Activated T-helper 2 cell treated with anti-CD3 and anti-CD28 coated beads, Interferon-gamma antibody, Interleukin-2, Interleukin-4, amounts not matched to agents 10 μg/mL and 5 μg/mL and 100 μg/mL, durations not matched to agents 14 hours and 24 hours and 36 hours (primary cell): ENCODE measurements at regions not wholly inside any gene's neighbourhood (a gene's known extent, or its start where the extent isn't known, plus 50 kb on each side); places are given as distances from the start of the nearest gene placed in this dataset.

Experiments used
- DNase-seq: peaks from one replicate; pipeline ENCODE4 v3.0.0; 2021; ENCODE audit warnings: low spot score
- H3K27ac Mint-ChIP-seq: one replicate; pipeline ENCODE4 v1.8.0; 2021; ENCODE audit warnings: mixed read lengths
- H3K27me3 Mint-ChIP-seq: one replicate; pipeline ENCODE4 v1.8.0; 2021; ENCODE audit warnings: low read depth, mixed read lengths
- H3K36me3 Mint-ChIP-seq: one replicate; pipeline ENCODE4 v1.8.0; 2021; ENCODE audit warnings: low read depth, mixed read lengths
- H3K4me1 Mint-ChIP-seq: one replicate; pipeline ENCODE4 v1.8.0; 2021; ENCODE audit warnings: low read depth, mixed read lengths
- H3K4me3 Mint-ChIP-seq: one replicate; pipeline ENCODE4 v1.8.0; 2021; ENCODE audit warnings: low read depth, mild to moderate bottlenecking, moderate library complexity, mixed read lengths
- H3K9me3 Mint-ChIP-seq: one replicate; pipeline ENCODE4 v1.8.0; 2021; ENCODE audit warnings: mixed read lengths
- intact Hi-C: fragments of 100-400 bp; cut with micrococcal nuclease; formaldehyde crosslinking; loops from one replicate; pipeline ENCODE4 v1.15.1; 2023

GRCh38 chr10:33684211-33684611, 349.7 kb upstream of the NRP1 start:
- Mint-ChIP-seq H3K27me3 (no peaks in the 10 kb centered on the region), H3K4me1 (no peaks in the 10 kb centered on the region), H3K4me3 (no peak overlapping the region), H3K9me3 (no peaks in the 10 kb centered on the region), H3K27ac (no peak overlapping the region), H3K36me3 (no peaks in the 10 kb centered on the region)
- intact Hi-C loops: no loop called here
- no peak for DNase-seq

DNA sequence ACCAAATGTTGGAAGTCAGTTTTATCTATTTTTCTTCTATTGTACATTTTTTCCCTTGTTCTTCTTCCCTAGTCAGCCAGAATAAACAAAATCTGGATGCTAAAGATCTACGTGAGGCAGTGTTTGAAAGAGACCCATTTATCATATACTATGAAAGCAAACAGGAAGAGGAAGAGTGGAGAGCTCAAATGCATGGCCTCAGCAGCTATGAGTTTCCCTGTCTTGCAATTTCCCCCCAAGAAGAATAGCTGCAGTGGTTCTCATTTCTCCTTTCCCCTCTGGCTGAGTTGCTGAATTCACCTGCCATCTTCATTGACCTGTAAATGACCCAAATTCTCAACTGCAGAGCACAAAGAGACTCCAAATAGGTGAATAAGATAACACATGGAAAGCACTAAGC, 347.1 kb upstream of the NRP1 start:
- Mint-ChIP-seq H3K4me1 (no peaks in the 10 kb centered on the region), H3K27me3 (no peaks in the 10 kb centered on the region), H3K4me3 (no peak overlapping the region), H3K9me3 (no peaks in the 10 kb centered on the region), H3K27ac (no peak overlapping the region), H3K36me3 (no peaks in the 10 kb centered on the region)
- intact Hi-C loops: no loop called here
- no peak for DNase-seq

DNA sequence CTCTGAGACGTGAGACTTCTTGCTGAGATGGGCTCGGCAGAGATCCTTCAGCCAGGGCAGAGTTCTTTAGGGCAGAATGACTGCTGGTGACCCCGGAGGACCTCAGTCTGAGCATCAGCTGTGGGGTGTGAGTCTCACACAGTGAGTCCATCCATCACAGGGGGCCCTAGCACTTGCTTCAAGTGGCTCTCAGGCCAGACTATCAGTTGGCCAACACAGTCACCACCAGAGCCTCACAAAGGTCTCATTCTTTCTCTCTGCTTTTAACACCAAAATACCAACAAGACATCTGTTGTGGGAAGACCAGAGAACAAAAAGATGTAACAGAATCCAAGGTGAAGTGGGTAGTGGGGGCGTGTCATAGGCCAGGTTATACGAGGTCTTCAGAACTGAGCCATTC, 345.6 kb upstream of the NRP1 start:
- no peak for DNase-seq
- Mint-ChIP-seq H3K36me3 (no peaks in the 10 kb centered on the region), H3K27me3 (no peaks in the 10 kb centered on the region), H3K9me3 (no peaks in the 10 kb centered on the region), H3K4me3 (no peak overlapping the region), H3K27ac (no peak overlapping the region), H3K4me1 (no peaks in the 10 kb centered on the region)
- intact Hi-C loops: no loop called here

DNA sequence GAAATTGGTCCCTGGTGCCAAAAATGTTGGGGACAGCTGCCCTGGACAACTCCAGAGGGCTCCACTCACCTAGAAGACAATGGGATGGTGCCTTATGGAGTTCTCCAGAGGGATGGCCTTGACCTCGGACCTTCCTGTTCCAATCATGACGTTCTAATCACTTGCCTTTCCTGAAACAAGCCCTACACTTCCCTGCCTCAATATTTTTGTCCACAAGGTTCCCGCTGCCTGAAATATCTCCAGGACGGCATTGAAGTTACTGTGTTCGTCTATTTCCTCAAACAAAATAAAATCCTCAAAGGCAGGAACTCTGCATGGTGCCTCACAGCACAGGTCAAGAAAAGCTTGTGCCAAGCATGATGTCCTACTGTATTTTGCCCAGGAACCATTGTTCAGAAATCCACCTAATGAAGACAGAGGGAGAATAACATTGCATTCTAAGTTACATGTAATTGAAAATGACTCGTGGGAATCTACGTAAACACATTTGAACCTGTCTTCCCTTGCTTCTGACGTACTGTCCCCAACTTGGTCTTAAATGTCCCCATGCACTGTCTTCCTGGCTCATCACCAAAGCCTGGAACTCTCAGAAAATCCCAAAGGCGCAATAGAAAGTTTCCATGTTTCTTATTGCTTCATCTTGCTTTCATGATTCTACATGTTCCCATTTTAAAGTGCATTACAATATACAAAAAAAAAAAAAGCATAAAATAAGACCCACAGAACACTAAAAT, 342.3 kb upstream of the NRP1 start:
- no peak overlapping the region for H3K4me3 Mint-ChIP-seq
- intact Hi-C loops: no loop called here
- H3K36me3 Mint-ChIP-seq: no peaks in the 10 kb centered on the region
- H3K27me3 Mint-ChIP-seq: no peaks in the 10 kb centered on the region
- no peaks in the 10 kb centered on the region for H3K9me3 Mint-ChIP-seq
- DNase-seq: no peak
- H3K27ac Mint-ChIP-seq: no peak overlapping the region
- H3K4me1 Mint-ChIP-seq: no peaks in the 10 kb centered on the region

DNA sequence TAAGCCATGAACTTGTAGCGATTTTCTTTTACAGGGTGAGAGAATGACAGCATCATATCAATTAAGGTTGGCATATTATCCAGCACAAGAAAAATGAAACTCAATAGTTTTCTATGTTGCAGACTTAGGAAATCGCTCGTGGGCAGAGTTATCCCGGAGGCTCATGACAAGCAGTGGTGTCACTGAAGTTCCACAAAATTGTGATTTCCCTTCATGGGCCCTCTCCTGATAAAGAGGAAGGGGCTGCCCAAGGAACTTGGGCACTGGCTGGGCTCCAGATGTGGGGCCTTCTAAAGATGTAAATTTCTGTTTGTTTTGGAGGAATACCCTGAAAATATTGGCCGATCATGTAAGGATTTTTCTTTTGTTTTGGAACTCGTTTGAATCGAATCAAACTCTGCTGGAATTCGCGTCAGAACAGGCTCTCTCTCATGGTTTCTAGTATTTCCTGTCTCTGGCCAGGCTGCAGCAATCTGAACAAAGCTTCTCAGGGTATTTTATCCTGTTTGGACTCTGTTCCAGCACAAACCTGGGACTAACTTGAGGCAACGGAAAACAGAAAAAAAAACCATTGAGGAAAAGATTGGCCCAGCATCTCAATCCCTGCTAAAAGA, 340.6 kb upstream of the NRP1 start:
- no peak overlapping the region for H3K27ac Mint-ChIP-seq
- H3K4me1 Mint-ChIP-seq: no peaks in the 10 kb centered on the region
- H3K36me3 Mint-ChIP-seq: no peaks in the 10 kb centered on the region
- no peak overlapping the region for H3K4me3 Mint-ChIP-seq
- no peaks in the 10 kb centered on the region for H3K27me3 Mint-ChIP-seq
- no peak for DNase-seq
- intact Hi-C loops: no loop called here
- no peaks in the 10 kb centered on the region for H3K9me3 Mint-ChIP-seq

GRCh38 chr10:33674491-33674890, 340.0 kb upstream of the NRP1 start:
- intact Hi-C loops: no loop called here
- Mint-ChIP-seq H3K36me3 (no peaks in the 10 kb centered on the region), H3K27me3 (no peaks in the 10 kb centered on the region), H3K27ac (no peak overlapping the region), H3K4me1 (no peaks in the 10 kb centered on the region), H3K4me3 (no peak overlapping the region), H3K9me3 (no peaks in the 10 kb centered on the region)
- DNase-seq: no peak

GRCh38 chr10:33673839-33674415, 339.5 kb upstream of the NRP1 start:
- no peak for DNase-seq
- Mint-ChIP-seq H3K9me3 (no peaks in the 10 kb centered on the region), H3K27ac (no peak overlapping the region), H3K4me1 (no peaks in the 10 kb centered on the region), H3K27me3 (no peaks in the 10 kb centered on the region), H3K36me3 (no peaks in the 10 kb centered on the region), H3K4me3 (no peak overlapping the region)
- intact Hi-C loops: no loop called here

DNA sequence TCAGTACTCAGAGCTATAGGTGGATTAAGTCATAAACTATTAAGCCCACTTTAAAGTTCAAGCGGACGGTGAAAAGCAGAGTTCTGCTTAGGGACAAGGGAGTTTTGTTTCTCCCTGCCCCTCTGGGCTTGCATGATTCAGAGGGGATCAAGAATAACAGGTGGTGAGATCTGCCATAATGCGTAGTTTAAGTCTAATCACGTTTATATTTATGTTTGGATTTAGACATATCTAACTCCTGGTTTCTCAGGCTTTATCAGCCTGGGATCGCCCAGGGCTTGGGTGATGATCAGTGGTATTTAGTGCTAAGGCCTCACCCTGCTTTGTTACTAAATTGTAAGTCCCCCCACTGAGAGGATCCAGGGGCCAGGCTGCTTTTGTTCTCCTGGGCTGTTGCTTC, 335.4 kb upstream of the NRP1 start:
- Mint-ChIP-seq H3K4me1 (no peaks in the 10 kb centered on the region), H3K36me3 (no peaks in the 10 kb centered on the region), H3K27me3 (no peaks in the 10 kb centered on the region), H3K27ac (no peak overlapping the region), H3K9me3 (no peaks in the 10 kb centered on the region), H3K4me3 (no peak overlapping the region)
- intact Hi-C loops: loop anchor here (10.0 kb wide), 1 partner anchor 335 kb away; the partner anchor contains the start of gene NRP1
- no peak for DNase-seq

GRCh38 chr10:33666686-33667480, 332.4 kb upstream of the NRP1 start:
- H3K4me1 Mint-ChIP-seq: no peaks in the 10 kb centered on the region
- H3K27me3 Mint-ChIP-seq: peaks cover 4% of the 10 kb centered on the region
- H3K27ac Mint-ChIP-seq: no peak overlapping the region
- intact Hi-C loops: loop anchor here (10.0 kb wide), 1 partner anchor 332 kb away; the partner anchor contains the start of gene NRP1
- no peaks in the 10 kb centered on the region for H3K9me3 Mint-ChIP-seq
- H3K4me3 Mint-ChIP-seq: no peak overlapping the region
- H3K36me3 Mint-ChIP-seq: no peaks in the 10 kb centered on the region
- DNase-seq: no peak

DNA sequence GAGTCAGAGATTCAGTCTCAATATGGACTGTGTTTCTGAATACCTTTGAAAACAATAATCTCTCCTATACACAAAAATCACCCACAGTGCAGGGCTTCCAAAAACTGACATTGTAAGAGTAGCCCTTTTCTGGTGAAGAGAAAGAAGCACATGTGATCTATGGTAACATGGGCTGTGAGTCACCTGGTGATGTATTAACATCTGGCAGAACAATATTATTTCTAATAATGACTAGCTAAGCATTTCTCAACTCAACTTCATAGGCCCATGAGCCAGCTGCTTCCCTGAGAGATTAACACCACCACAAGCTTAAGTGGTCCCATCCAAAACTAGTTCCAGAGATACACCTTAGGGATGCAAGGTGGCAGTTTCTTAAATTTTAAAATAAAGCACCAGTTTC, 331.0 kb upstream of the NRP1 start:
- no peak for DNase-seq
- no peaks in the 10 kb centered on the region for H3K36me3 Mint-ChIP-seq
- no peaks in the 10 kb centered on the region for H3K9me3 Mint-ChIP-seq
- no peak overlapping the region for H3K4me3 Mint-ChIP-seq
- no peaks in the 10 kb centered on the region for H3K4me1 Mint-ChIP-seq
- H3K27ac Mint-ChIP-seq: no peak overlapping the region
- peaks cover 8% of the 10 kb centered on the region for H3K27me3 Mint-ChIP-seq
- intact Hi-C loops: loop anchor here (10.0 kb wide), 1 partner anchor 331 kb away; the partner anchor contains the start of gene NRP1

DNA sequence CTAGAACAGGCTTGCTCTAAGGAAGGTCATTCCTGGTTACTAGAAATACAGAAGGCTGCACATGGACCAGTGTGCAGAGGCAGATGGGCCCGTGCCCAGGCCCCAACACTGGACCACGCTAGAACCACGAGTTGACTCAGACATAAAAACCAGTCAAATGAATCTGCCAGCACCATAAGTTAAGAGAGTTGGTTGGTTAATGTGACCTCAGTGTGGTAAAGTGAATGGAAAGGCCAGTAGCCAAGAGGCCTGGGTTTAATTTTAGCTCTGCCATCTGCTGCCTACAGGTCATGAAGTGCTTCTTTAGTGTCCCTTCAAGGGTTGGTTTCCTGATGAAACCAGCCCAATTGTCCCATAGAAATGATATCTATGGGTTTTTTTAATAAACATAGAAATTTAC, 329.6 kb upstream of the NRP1 start:
- intact Hi-C loops: loop anchor here (10.0 kb wide), 1 partner anchor 329 kb away; the partner anchor contains the start of gene NRP1
- H3K4me3 Mint-ChIP-seq: no peak overlapping the region

GRCh38 chr10:33661580-33662336, 327.3 kb upstream of the NRP1 start:
- Mint-ChIP-seq H3K27ac (no peak overlapping the region), H3K27me3 (peaks cover 8% of the 10 kb centered on the region), H3K4me3 (no peak overlapping the region), H3K9me3 (no peaks in the 10 kb centered on the region), H3K36me3 (no peaks in the 10 kb centered on the region), H3K4me1 (no peaks in the 10 kb centered on the region)
- DNase-seq: no peak
- intact Hi-C loops: loop anchor here (10.0 kb wide), 1 partner anchor 327 kb away; the partner anchor contains the start of gene NRP1

More for the DNA sequence above, 329.6 kb upstream of the NRP1 start:
- DNase-seq: no peak
- Mint-ChIP-seq H3K27me3 (peaks cover 8% of the 10 kb centered on the region), H3K36me3 (no peaks in the 10 kb centered on the region), H3K4me1 (no peaks in the 10 kb centered on the region), H3K27ac (no peak overlapping the region), H3K9me3 (no peaks in the 10 kb centered on the region)
